Lower leg skin (tissue), 3 donors: ENCODE measurements at regions not wholly inside any gene's neighbourhood (a gene's known extent, or its start where the extent isn't known, plus 50 kb on each side); places are given as distances from the start of the nearest gene placed in this dataset.
"Not testable (repeated sequence)": the region's sequence is repeated elsewhere in the genome, so short reads cannot be mapped to it uniquely, and the experiment has no call there.

ENCODE experiments used
- POLR2A ChIP-seq, 2 donors: fragments of 450-650 bp; IDR thresholded peaks; one replicate each; pipeline ENCODE4 v1.6.1; 2016 to 2017; ENCODE audit warnings: antibody characterized with exemption in 2 of 2, mild to moderate bottlenecking in 1 of 2, moderate library complexity in 1 of 2
- TF ChIP-seq, protein P1 (sequence below), 3 donors: fragments of 450-650 bp; IDR thresholded peaks; one replicate each; pipeline ENCODE4 v1.5.1; 2016; ENCODE audit warnings: antibody characterized with exemption in 3 of 3, mild to moderate bottlenecking in 3 of 3, moderate library complexity in 2 of 3

DNA sequence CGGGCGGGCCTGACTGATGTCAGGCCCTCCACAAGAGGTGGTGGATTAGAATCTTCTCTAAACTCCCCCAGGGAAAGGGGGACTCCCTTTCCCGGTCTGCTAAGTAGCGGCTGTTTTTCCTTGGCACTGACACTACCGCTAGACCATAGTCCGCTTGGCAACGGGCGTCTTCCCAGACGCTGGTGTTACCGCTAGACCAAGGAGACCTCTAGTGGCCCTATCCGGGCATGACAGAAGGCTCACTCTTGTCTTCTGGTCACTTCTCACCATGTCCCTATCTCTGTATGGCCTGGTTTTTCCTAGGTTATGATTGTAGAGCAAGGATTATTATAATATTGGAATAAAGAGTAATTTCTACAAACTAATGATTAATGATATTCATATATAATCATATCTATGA is 318.2 kb upstream of the DKK2 start:
- TF ChIP-seq, protein P1, sequence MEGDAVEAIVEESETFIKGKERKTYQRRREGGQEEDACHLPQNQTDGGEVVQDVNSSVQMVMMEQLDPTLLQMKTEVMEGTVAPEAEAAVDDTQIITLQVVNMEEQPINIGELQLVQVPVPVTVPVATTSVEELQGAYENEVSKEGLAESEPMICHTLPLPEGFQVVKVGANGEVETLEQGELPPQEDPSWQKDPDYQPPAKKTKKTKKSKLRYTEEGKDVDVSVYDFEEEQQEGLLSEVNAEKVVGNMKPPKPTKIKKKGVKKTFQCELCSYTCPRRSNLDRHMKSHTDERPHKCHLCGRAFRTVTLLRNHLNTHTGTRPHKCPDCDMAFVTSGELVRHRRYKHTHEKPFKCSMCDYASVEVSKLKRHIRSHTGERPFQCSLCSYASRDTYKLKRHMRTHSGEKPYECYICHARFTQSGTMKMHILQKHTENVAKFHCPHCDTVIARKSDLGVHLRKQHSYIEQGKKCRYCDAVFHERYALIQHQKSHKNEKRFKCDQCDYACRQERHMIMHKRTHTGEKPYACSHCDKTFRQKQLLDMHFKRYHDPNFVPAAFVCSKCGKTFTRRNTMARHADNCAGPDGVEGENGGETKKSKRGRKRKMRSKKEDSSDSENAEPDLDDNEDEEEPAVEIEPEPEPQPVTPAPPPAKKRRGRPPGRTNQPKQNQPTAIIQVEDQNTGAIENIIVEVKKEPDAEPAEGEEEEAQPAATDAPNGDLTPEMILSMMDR (IDR thresholded peaks at IDR 0.05), result not testable (repeated sequence)
- not testable (repeated sequence) for TF ChIP-seq POLR2A (IDR thresholded peaks at IDR 0.05)
